Activated naive CD4-positive, alpha-beta T cell treated with anti-CD3 and anti-CD28 coated beads for 36 hours (primary cell): ENCODE measurements at regions not wholly inside any gene's neighbourhood (a gene's known extent, or its start where the extent isn't known, plus 50 kb on each side); places are given as distances from the start of the nearest gene placed in this dataset.

Experiments
- CTCF ChIA-PET: fragments of 350-600 bp; sonication (Branson Sonifier 250); formaldehyde crosslinking; loops from one replicate; lab custom pipeline; 2021; ENCODE audit warnings: antibody characterized with exemption; lab: Charles Lee
- DNase-seq: peaks from one replicate; pipeline ENCODE4 v3.0.0-alpha.2; 2020
- H3K27ac Mint-ChIP-seq: one replicate; pipeline ENCODE4 v1.8.0; 2021; ENCODE audit warnings: mild to moderate bottlenecking, mixed read lengths
- H3K27me3 Mint-ChIP-seq: one replicate; pipeline ENCODE4 v1.8.0; 2021; ENCODE audit warnings: low read depth, mixed read lengths
- H3K36me3 Mint-ChIP-seq: one replicate; pipeline ENCODE4 v1.8.0; 2021; ENCODE audit warnings: low read depth, mixed read lengths
- H3K4me1 Mint-ChIP-seq: one replicate; pipeline ENCODE4 v1.8.0; 2021; ENCODE audit warnings: low read depth, mixed read lengths
- H3K4me3 Mint-ChIP-seq: one replicate; pipeline ENCODE4 v1.8.0; 2021; ENCODE audit warnings: mild to moderate bottlenecking, moderate library complexity, mixed read lengths
- H3K9me3 Mint-ChIP-seq: one replicate; pipeline ENCODE4 v1.8.0; 2021; ENCODE audit warnings: mixed read lengths
- intact Hi-C: fragments of 100-400 bp; cut with micrococcal nuclease; formaldehyde crosslinking; loops from one replicate; pipeline ENCODE4 v1.15.1; 2023

GRCh38 chr4:180622254-180622653 lies 1620.9 kb upstream of the TENM3 start:
- Mint-ChIP-seq H3K36me3 (no peaks in the 10 kb centered on the region), H3K4me3 (no peak overlapping the region), H3K4me1 (no peaks in the 10 kb centered on the region), H3K9me3 (peaks cover 3% of the 10 kb centered on the region), H3K27me3 (no peaks in the 10 kb centered on the region), H3K27ac (no peak overlapping the region)
- intact Hi-C loops = no loop called here
- no peak for DNase-seq
- CTCF ChIA-PET = no interaction called here

DNA sequence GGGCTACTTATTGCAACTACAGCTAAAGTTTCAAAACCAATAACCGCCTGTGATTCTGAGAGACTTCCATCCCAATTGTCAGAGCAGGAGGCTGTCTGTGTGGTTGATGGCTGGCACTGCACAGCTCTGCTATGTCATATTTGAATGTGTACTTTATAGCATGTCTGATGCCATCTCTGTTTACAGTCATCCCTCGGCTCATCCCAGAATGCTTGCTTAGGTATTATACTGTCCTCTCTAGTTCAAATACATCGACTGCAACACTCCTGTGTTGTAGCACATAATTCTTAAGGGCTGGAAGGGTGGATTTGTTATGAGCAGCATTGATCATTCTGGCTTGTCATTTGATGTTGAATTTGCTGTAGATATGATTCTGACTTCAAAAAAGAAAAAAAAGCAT lies 1617.5 kb upstream of the TENM3 start:
- H3K27ac Mint-ChIP-seq = no peak overlapping the region
- intact Hi-C loops = no loop called here
- H3K27me3 Mint-ChIP-seq = no peaks in the 10 kb centered on the region
- peaks cover 3% of the 10 kb centered on the region for H3K9me3 Mint-ChIP-seq
- H3K36me3 Mint-ChIP-seq = no peaks in the 10 kb centered on the region
- no peak overlapping the region for H3K4me3 Mint-ChIP-seq
- no peaks in the 10 kb centered on the region for H3K4me1 Mint-ChIP-seq
- CTCF ChIA-PET = no interaction called here
- DNase-seq = no peak

GRCh38 chr4:180630012-180630665 lies 1613.1 kb upstream of the TENM3 start:
- CTCF ChIA-PET = interaction anchor here (1.1 kb wide), 1 partner anchor 96 kb away, joined by 3 read pairs; no protein-coding TSS in a partner anchor
- no peak for DNase-seq
- intact Hi-C loops = no loop called here
- Mint-ChIP-seq H3K27ac (no peak overlapping the region), H3K9me3 (no peaks in the 10 kb centered on the region), H3K4me1 (no peaks in the 10 kb centered on the region), H3K4me3 (no peak overlapping the region), H3K36me3 (no peaks in the 10 kb centered on the region), H3K27me3 (no peaks in the 10 kb centered on the region)

- DNase-seq = no peak
- no peak overlapping the region for H3K27ac Mint-ChIP-seq
- H3K36me3 Mint-ChIP-seq = no peaks in the 10 kb centered on the region
- intact Hi-C loops = no loop called here
- CTCF ChIA-PET = no interaction called here
- H3K27me3 Mint-ChIP-seq = no peaks in the 10 kb centered on the region
- no peaks in the 10 kb centered on the region for H3K4me1 Mint-ChIP-seq
- H3K4me3 Mint-ChIP-seq = no peak overlapping the region
- no peaks in the 10 kb centered on the region for H3K9me3 Mint-ChIP-seq
Measured at GRCh38 chr4:180634306-180634705, 1608.9 kb upstream of the TENM3 start.

DNA sequence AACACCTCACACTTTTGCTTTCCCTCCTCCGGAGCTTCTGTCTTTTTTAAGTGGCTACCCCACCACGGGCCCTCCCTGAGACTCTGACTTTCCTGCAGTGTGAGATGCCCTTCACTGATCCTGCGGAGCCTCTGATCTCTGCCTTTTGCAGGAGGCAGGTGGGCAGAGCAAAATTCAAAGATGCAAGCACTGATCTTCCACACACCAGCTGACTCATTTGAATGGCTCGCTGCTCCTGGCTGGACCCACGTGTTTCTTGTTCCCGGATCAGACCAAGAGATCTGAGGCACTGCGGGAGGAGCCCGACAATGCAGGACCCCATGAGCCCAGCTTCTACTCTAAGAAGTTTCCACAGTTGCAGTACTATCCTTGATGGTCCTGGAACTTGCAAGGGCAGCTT lies 1607.9 kb upstream of the TENM3 start:
- H3K4me3 Mint-ChIP-seq = no peak overlapping the region
- no peaks in the 10 kb centered on the region for H3K4me1 Mint-ChIP-seq
- H3K9me3 Mint-ChIP-seq = peaks cover 2% of the 10 kb centered on the region
- CTCF ChIA-PET = no interaction called here
- intact Hi-C loops = no loop called here
- no peaks in the 10 kb centered on the region for H3K36me3 Mint-ChIP-seq
- H3K27ac Mint-ChIP-seq = no peak overlapping the region
- H3K27me3 Mint-ChIP-seq = no peaks in the 10 kb centered on the region
- DNase-seq = no peak

GRCh38 chr4:180636696-180637404 lies 1606.4 kb upstream of the TENM3 start:
- Mint-ChIP-seq H3K36me3 (no peaks in the 10 kb centered on the region), H3K27ac (no peak overlapping the region), H3K4me1 (no peaks in the 10 kb centered on the region), H3K4me3 (no peak overlapping the region), H3K27me3 (no peaks in the 10 kb centered on the region), H3K9me3 (peaks cover 2% of the 10 kb centered on the region)
- intact Hi-C loops = no loop called here
- no peak for DNase-seq
- CTCF ChIA-PET = no interaction called here

- Mint-ChIP-seq H3K4me1 (no peaks in the 10 kb centered on the region), H3K9me3 (peaks cover 2% of the 10 kb centered on the region), H3K27ac (no peak overlapping the region), H3K36me3 (no peaks in the 10 kb centered on the region), H3K27me3 (no peaks in the 10 kb centered on the region), H3K4me3 (no peak overlapping the region)
- intact Hi-C loops = no loop called here
- CTCF ChIA-PET = no interaction called here
- DNase-seq = no peak
Measured at GRCh38 chr4:180637616-180638015, 1605.6 kb upstream of the TENM3 start.

DNA sequence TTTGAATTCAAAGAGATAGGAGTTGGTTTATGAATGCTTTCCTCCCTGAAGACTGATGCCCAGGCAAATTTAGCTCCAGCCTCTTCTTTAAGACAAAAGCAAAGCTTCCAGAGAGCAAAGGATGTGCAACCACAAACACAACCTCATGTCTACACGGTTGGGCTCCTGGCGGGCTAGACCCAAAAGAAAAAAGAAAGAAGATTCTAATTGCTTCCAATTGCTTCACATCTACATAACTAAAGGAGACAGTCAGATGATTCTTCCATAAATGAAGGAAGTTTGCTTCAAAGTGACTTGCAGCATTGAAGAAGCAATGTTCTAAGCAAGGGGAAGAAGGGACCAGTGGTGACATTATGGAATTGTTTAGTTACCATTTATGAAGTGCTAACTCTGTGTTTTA lies 1603.0 kb upstream of the TENM3 start:
- Mint-ChIP-seq H3K4me1 (no peaks in the 10 kb centered on the region), H3K9me3 (peaks cover 2% of the 10 kb centered on the region), H3K27ac (no peak overlapping the region), H3K27me3 (no peaks in the 10 kb centered on the region), H3K4me3 (no peak overlapping the region), H3K36me3 (no peaks in the 10 kb centered on the region)
- intact Hi-C loops = no loop called here
- DNase-seq = no peak
- CTCF ChIA-PET = no interaction called here

- peaks cover 2% of the 10 kb centered on the region for H3K9me3 Mint-ChIP-seq
- H3K4me3 Mint-ChIP-seq = no peak overlapping the region
- CTCF ChIA-PET = no interaction called here
- no peaks in the 10 kb centered on the region for H3K27me3 Mint-ChIP-seq
- no peaks in the 10 kb centered on the region for H3K4me1 Mint-ChIP-seq
- no peaks in the 10 kb centered on the region for H3K36me3 Mint-ChIP-seq
- no peak overlapping the region for H3K27ac Mint-ChIP-seq
- no peak for DNase-seq
- intact Hi-C loops = no loop called here
Measured at GRCh38 chr4:180641495-180641894, 1601.7 kb upstream of the TENM3 start.

DNA sequence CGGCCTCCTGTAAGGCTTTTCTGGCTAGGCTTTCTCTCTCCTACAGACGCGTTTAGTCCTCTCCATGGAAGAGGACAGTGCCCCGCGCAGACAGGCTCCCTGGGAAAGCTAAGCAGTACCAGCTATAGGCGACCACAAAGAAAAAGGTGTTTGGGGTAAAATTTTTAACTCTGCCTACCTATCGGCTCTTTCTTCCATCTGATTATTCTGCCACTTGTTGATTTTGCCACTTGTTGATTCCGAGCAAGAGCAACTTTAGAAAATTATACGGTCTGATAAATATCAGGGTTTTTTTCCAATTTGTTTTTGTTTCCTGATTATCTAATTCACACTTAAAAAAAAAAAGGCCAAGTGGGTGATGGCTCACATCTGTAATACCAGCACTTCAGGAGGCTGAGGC lies 1600.5 kb upstream of the TENM3 start:
- CTCF ChIA-PET = no interaction called here
- Mint-ChIP-seq H3K36me3 (no peaks in the 10 kb centered on the region), H3K4me1 (no peaks in the 10 kb centered on the region), H3K27ac (no peak overlapping the region), H3K9me3 (peaks cover 2% of the 10 kb centered on the region), H3K27me3 (no peaks in the 10 kb centered on the region), H3K4me3 (no peak overlapping the region)
- intact Hi-C loops = no loop called here
- DNase-seq = no peak

- Mint-ChIP-seq H3K9me3 (no peaks in the 10 kb centered on the region), H3K27me3 (no peaks in the 10 kb centered on the region), H3K4me3 (no peak overlapping the region), H3K36me3 (no peaks in the 10 kb centered on the region), H3K4me1 (no peaks in the 10 kb centered on the region), H3K27ac (no peak overlapping the region)
- CTCF ChIA-PET = no interaction called here
- DNase-seq = no peak
- intact Hi-C loops = no loop called here
Measured at GRCh38 chr4:180650273-180650672, 1592.9 kb upstream of the TENM3 start.

GRCh38 chr4:180652533-180652932 lies 1590.7 kb upstream of the TENM3 start:
- Mint-ChIP-seq H3K9me3 (no peaks in the 10 kb centered on the region), H3K4me3 (no peak overlapping the region), H3K27ac (no peak overlapping the region), H3K4me1 (no peaks in the 10 kb centered on the region), H3K36me3 (no peaks in the 10 kb centered on the region), H3K27me3 (no peaks in the 10 kb centered on the region)
- intact Hi-C loops = no loop called here
- DNase-seq = no peak
- CTCF ChIA-PET = no interaction called here

DNA sequence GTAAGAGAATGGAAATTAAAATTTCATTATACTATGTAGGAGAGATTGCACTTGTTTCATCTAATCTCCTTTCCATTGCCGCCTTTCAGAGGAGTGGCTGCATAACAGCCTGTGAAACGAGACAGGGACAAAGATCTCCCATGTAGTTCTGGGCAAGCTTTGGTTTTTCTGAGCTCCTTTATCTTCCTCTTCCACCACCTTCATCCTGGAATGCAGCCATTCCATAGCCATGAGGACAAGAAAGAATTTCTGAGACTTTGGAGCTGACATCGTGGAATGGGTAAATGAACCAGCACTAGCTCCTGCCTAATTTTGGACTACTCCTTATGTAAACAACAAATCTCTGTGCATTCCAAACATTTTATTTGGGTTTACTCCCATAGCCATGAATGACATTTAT lies 1587.3 kb upstream of the TENM3 start:
- H3K4me3 Mint-ChIP-seq = no peak overlapping the region
- H3K27me3 Mint-ChIP-seq = no peaks in the 10 kb centered on the region
- DNase-seq = no peak
- H3K4me1 Mint-ChIP-seq = no peaks in the 10 kb centered on the region
- H3K36me3 Mint-ChIP-seq = no peaks in the 10 kb centered on the region
- intact Hi-C loops = no loop called here
- CTCF ChIA-PET = interaction anchor here (3.2 kb wide), 1 partner anchor 9 kb away, joined by 22 read pairs; no protein-coding TSS in a partner anchor
- no peaks in the 10 kb centered on the region for H3K9me3 Mint-ChIP-seq
- no peak overlapping the region for H3K27ac Mint-ChIP-seq
